Activated CD8-positive, alpha-beta memory T cell treated with anti-CD3 and anti-CD28 coated beads, Interleukin-2, amount 50 U/mL, for 24 hours (primary cell): ENCODE measurements at regions not wholly inside any gene's neighbourhood (a gene's known extent, or its start where the extent isn't known, plus 50 kb on each side); places are given as distances from the start of the nearest gene placed in this dataset.

Experiments used
- DNase-seq: peaks from one replicate; pipeline ENCODE4 v3.0.0-alpha.2; 2020; ENCODE audit errors: extremely low read depth

DNA sequence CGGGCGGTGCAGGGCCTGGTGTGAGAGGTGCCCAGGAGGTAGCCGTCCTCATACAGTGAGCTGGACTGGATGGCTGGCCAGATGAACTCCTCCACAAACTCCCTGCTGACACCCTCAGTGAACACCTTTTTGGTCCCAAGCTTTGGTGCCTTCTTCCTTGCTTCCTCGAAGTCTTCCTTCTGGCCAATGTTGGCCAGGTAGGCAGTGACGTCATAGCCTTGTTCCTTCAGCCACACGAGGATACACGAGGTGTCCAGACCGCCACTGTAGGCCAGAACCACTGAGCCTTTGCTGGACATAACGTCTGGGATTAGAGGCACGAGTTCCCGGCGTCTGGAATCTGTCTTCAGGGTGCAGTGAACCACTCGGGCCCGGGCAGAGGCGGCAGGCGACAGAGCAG is 206.8 kb upstream of the SP4 start:
- no peak for DNase-seq

DNA sequence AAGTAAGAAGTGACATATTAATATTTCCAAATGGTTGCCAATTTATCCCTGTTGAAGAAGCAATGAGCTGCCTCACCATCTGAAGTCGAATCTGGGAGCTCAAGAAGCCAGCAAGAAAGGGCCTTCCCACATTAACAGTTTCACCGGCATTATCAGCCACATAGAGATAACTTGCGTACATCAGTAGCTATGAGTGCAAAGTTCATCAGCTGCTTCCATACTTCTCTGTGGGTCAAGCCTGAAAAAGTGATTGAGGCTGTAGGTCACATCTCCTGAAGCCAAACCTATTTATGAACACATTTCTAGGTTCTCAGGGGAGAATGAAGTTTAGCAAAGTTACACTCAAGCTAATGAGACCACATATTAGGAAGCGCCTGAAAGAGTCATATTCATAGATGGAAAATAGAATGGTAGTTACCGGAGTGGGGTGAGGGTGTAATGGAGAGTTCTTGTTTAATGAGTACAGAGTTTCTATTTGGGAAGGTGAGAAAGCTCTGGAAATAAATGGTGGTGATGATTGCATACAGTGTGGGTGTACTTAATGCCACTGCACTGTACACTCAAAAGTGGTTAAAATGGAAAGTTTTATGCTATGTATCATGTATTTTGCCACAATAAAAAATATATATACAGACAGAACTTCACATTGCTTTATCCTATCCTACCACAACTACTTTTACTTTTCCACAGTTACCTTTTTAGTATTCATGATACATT is 189.3 kb upstream of the SP4 start:
- no peak for DNase-seq

DNA sequence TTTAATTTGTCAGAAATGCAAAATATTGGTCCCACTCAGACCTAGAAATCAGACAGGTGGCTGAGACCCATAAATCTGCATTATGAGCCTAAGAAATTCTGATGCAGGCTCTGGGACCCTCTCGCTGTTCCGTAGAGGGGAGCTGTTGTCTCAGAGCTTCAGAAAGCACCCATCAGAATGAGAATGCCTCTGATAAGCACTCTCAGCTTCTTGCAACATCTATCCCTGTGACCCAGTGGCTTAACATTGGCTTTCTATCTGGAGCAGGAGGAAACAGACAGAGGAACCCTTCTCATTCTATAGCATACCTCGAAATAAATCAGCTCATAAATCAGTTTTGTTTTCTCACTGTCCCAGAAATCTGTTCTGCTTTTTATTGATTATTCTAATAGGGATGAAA is 184.6 kb upstream of the SP4 start:
- no peak for DNase-seq

DNA sequence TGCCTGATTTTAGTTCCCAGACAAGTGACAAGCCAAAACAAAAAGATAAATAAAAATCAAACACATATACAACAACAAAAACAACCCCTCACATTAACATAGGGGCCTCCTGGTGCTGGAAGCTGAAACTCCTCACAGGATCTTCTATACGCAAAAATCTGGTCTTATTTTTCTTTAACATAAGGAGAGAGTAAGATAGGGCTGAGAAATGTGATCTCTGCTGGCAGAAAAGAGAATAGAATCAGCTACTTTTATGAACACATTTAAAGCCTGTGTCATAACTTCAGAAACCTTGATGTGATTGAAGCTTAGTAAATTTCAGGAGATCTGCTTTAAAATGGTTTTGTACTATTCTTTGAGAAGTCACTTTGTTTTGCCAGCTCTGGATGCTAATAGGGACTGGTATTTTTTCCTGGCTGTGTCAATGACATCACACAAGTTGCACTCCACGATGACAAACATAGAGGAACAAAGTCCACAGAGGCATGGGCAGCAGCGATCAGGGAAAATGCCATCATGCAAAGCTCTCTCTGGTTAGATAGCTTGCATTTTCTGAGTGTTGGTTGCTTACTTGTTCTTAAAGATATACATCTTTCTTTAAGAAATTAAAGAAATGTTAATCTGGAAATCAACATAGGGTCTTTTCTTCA is 176.6 kb upstream of the SP4 start:
- DNase-seq, result no peak

DNA sequence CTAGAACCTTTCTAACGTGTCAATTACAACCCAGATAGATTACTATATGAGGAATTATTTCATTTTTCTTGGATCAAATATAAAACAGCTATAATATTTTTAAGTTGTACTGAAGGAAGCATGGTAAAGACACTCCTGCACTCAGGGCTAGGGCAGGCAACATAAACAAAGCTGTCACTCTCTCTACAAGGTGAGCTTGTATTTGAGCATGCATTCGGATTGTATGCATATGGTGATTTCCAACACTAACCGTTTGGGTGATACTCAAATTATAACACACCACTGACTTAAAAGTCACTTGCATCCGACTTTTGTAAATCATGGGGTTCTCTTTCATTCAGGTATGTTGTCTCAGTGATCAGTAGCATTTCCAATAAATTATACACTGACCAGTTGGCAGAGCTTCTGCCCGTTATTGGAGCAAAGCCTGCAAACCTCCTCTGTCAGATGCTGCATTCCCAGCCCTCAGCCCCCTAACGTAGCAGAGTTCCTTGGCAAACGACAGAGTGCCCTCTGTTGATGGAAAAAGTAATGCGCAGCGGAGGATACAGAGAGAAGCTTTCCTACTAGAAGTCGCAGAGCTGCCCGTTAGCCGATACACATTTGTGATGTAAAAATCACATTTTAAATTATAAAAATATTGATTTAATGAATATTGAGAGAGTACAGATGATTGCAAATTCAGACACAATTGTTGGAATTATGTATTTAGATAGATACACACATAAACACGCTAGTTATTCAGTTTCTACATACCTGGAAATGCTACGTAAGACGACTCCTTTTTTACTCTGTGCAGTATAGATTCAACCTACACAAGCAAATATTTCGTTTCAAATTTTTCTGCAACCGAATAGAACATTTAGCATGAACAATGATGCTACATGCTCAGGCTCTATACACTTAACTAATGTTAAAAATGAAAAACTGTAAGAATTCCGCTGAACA is 173.9 kb upstream of the SP4 start:
- DNase-seq, result no peak

DNA sequence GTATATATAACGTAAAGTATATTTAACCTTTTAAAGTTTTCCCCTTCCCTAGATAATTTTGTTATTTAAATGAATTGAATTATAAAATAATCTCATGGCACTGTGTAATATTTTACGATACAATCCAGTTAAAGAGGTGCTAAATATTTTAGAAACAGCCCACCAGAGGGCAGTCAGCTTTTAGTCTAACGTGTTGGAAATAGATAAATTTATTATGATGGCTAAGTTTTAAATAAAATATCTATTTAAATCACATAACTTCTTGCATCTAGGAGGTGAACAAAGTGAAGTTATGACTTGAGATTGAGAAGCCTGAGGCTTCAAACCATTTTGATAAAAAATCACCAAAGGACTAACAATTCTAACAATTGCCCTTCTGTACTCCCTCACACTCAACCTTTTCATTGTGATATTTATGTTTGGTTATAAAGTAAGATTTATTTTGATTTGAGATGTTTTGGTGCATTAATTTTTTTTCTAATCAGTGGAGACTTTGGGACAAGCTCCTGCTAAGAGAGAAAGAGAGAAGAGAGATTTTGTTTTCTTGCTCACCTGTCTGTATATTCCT is 171.5 kb upstream of the SP4 start:
- no peak for DNase-seq

DNA sequence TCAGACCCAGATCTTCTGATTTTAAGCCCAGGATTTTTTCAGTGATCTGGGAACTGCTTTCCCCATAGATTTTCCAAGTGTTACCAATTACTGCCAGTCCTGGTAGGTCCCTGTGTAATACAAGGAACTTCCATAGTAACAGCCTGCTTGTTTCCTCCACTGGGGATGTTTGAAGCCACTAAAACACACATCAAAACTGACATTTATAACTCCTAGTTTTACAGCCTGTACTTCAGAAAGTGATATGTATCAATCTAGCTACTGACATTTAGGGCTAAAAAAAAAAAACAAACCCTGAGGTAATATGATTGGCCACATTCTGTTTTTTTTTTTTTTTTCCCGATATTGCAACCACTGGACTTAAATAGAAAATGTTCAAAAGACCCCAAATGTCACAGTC is 166.9 kb upstream of the SP4 start:
- DNase-seq, result no peak

DNA sequence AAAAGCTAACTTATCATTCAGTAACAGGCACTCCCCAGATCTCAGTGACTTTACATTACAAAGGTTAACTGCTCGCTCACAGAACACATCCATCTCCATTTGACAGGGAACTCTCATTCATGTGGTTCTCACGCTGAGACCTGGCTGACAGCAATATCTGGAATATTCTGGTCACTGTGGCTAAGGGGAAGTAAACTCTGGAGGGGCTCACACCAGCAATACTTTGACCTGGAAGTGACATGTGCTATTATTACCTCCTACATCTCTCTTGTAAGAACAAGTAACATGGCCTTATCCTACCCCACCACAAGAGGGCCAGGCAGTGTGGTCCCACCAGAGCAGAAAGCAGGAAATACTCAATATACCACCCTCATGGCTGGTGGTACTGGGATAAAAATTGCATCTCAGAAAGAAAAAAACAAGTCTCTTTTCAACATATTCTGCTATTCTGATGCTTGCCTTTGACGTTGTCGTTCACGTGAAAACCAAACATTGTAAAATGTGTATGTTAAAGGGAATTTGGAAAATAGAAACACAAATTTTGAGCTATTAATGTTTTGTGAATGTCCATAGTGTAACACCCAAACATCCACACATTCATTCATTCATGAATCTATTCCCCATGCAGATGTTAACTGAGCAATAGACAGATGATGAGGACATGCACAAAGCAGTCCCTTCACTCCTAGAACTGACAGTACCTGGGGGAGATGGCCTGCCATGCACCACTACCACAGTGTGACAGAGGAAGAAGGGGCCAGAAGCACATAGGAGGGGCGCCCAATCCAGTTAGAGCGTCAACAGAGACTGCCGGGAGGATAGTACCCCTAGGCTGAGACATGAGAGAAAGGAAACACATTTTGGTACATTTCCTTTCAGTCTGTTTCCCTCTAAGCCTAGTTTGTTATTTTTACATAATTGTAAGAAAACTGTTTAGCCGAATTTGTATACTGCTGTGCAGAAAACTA is 166.0 kb upstream of the SP4 start:
- DNase-seq, result peak; percentile 19

DNA sequence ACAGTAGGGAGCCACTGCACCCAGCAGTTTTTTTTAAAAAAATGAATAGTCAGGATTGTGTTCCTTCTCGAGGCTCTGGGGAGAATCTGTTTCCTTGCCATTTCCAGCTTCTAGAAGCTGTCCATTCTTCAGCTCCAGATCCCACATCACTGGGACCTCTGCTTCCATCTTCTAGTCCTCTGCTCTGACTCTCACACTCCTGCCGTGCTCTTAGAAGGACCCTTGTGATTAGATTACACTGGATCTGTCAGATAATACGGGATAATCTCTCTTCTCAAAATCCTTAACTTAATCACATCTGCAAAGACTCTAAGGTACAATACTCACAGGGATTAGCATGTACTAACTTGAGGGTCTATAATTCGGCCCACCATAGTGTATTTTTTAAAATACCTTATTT is 158.9 kb upstream of the SP4 start:
- DNase-seq, result no peak

DNA sequence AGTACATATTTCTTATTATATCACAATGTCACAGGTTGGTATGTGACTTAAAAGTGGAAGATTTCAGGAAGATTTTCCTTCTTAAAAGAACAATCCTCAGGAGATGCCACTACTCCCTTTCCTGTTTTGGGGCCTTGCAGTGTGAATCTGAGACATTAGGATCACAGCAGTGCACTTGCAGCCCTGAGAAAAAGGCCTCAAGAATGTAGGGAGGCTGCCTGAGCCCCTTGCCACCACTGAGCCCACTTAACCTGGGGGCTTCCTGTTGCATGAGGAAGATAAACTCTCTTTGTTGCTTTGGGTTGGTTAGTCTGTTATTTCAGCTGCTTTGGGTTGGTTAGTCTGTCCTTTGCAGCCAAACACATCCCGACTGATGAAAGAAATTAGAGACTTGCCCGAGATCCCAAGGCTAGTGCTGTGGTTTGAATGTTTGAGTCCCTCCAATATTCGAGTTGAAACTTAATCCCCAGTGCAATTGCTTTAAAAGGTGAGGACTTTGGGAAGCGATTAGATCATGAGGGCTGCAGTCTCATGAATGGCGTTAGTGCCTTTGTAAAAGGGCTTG is 151.3 kb upstream of the SP4 start:
- no peak for DNase-seq

DNA sequence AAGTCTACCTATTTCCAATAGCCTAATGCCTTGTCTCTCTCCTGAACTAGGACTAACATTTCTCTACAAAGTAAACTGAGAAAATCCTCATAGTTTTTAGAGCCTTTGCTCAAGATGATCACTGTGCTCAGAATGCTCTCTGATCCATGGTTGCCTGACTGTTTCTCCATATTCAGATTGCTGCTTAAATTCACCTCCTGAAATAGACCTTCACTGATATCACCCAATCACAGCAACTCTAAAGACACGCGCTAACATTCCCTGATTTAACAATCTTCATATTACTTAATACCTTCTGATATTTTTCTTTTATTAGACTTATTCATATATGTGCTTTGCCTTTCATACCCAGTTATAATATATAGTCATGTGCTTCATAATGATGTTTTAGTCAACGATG is 148.9 kb upstream of the SP4 start:
- DNase-seq, result no peak

DNA sequence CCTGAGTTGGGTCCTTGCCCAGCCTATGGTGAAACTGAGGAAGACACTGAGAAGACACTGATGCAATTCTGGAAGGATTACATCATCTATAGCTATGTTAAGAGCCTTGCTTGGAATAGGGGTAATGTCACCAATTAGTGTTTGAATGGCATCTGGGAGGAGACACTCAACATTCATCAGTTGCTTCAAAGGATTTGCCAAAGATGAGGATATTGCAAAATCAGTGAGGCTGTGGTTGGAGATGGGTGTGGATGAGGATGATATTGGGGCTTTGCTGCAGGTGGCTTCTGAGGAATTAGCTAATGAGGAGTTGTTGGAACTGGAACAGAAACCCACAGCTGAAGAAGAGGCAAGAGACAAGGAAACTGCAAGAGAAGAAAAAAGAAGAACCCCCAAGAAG is 146.7 kb upstream of the SP4 start:
- no peak for DNase-seq

DNA sequence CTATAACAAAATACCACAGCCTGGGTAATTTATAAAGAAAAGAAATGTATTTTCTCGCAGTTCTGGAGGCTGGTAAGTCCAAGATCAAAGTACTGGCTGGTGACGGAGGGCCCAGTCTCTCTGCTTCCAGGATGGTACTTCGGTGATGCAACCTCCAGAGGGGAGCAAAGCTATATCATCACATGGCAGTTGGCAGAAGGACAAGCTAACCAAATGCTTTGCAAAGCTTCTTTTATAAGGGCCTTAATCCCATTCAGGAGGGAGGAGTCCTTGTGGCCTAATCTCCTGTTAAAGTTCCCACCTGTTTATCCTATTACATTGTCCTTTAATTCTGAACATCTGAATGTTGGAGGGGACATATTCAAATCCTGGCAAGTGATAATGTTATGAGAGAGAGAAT is 134.1 kb upstream of the SP4 start:
- DNase-seq, result no peak

DNA sequence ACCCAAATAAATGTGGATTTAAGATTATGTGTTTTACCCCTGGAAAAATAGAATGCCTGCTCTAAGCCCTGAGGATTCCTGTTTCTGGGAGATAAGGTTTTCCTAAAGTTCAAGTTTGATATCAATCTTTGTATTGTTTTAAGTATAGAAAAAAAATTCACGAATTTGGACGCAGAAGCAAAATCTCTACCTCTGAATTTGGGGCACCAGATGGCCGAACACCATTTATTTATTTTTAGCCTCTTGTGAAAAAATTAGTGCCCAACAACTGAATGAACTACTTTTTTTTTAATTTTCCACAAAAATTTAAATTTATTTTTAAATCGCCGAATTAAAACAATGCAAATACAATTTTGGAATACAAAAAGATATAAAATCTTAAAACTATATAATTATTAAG is 128.1 kb upstream of the SP4 start:
- no peak for DNase-seq

DNA sequence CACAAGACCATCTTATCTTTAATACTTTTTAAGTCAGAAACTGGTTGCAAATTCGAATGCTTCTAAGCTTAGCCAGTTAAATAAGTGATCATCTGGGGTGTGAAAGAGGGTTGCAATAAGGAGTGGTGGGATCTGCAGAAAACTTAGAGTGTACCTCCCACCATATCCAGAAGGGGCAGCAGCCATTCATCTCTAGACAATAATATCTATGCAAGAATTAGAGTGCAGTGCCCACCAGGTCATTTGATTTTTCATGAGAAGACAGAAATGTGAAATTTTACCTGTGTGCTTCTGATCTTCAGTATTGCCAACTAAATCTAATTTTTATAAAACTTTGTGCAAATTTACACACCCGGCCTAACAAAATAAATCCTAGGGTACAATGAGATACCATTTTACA is 127.2 kb upstream of the SP4 start:
- DNase-seq, result no peak

DNA sequence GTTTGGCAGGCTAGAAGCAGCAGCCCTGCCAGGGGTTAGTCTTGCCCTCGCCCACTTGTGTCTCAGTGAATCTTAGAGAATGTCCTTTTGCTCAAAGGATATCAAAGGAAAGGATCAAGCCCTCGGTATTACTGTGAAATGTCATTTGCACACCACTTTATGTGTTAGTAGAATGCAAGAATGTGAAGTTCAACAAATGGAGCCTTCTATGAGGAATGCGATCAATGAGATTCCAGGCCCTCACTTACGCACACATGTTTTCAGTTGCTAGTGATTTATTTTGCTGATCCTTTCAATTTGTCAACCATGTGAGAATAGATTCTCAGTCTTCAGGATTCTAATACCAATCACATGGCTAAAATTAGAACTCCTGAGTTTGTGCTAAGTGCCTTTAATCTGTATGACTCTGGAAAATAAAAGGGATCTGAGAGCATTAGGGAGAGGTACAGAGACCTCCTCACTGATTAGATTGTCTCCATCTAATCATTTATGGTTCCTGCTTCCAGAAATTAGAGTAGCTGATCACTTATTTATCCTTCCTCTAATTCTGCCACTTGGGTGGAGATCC is 123.0 kb upstream of the SP4 start:
- DNase-seq, result no peak

DNA sequence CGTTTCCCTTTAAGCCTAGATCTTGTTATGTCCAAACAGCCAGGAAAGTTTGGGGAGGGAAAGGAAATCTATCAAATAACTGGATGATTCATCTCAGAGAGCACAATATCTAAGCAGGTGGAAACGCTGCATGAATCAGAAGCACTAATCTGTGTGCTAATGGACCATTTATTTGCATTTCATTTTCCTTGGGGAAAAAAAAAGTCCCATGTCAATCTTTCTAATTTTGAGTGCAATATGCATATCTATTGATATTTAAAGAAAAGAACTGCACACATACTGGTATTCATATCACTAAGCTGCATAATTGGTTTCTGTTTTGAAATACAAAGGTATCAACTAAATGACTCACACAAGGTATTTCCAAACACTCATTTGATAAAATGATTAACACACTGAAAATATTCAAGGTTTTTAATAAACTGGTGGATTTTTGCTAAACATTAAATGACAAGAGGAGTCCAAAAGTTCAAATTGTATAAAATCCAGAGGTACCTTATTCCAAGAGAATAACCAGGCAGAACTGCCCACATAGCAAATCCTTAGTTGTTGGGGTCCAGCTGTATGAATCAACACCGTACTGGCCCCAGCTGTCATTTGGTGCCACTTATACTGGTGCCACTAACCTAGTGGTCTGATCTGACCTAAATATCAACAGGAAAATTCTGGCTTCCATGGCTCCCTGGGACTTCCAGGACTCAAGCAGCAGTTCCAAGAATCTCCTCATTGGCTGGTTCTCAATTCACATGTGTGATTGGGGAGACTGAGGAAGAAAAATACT is 122.2 kb upstream of the SP4 start:
- no peak for DNase-seq

DNA sequence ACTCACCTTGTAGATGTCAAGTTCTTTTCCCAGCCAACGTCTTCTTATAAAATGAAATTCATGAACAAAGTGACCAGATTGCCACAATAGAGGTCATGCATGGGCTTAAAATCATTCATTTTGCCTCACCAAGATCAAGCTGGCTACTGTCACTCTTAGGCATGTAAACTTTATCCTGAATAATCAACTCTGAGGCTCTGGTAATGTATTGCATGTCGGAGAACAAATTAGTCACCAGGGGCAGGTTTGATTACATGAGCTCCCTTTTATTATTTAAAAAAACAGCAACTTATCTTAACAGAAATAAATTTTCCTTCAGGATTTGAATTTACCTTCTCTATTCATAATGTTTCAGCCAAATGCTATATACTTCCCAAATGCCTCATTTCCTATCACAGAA is 112.9 kb upstream of the SP4 start:
- no peak for DNase-seq

DNA sequence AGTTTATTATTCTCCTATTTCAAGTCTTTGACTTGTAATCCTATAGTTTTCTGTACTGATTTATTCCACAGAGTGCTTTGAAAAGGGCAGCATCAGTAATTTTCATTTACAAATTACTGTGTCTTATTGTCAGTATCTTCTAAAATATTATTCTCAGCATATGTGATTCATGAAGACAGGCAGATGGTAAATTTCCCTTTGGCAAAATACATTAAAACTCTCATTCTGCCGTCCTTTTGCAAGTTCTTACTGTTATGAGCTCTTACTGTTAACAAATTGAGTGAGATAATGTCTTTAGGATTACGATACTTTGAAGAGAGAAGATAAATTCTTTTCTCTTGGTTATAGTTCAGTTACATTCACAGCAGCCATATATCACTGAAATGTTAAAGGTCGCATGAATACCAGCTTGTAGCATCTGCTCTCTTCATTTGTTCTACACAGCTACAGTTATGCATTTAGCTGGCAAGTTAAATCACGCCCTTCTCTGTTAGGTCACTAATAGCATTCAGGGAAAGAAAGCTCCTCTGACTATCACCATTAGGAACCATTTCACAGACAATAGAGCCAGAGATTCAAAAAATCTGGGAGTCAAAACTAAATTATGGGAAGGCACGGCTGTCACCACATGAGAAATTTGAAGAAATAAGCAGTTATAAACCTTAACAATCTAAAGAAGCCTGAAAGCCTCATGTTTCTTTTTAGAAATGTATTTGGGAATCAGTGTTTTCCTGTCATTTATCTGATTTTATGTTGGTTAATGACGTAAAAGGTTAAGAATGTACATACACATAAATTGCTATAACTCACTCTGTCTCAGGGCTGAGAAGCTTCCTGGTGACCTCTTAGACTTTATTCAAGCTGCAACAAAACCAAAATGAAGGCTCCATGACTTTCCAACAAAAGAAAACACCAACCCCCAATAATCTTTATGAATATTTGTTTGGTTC is 109.6 kb upstream of the SP4 start:
- DNase-seq, result no peak
